ENCODE measurements at regions not wholly inside any gene's neighbourhood (a gene's known extent, or its start where the extent isn't known, plus 50 kb on each side); places are given as distances from the start of the nearest gene placed in this dataset.

GRCh38 chr5:35457912-35458823 lies 159.5 kb upstream of the SPEF2 start:
- TF ChIP-seq FOXP2 (optimal IDR thresholded peaks at IDR 0.05; ENCODE audit: control extremely low read depth, extremely low read length, insufficient read depth) (no peak), EZH2 (IDR thresholded peaks at IDR 0.05) (no peak), POLR2AphosphoS5 (IDR thresholded peaks at IDR 0.05; ENCODE audit: borderline replicate concordance, low read depth, low read length) (no peak)
- no peak overlapping the region for H3K27ac ChIP-seq
- H3K4me3 ChIP-seq = no peak overlapping the region
- DNase-seq (ENCODE audit: low read depth, low spot score) = no peak
- H3K9ac ChIP-seq (ENCODE audit: insufficient read length) = no peak overlapping the region
- H3K36me3 ChIP-seq (ENCODE audit: insufficient read depth, low read length) = no peaks in the 10 kb centered on the region
- no peaks in the 10 kb centered on the region for H3K9me3 ChIP-seq (ENCODE audit: low read depth, low read length)

- Histone ChIP-seq H3K27ac (no peak overlapping the region), H3K9ac (ENCODE audit: insufficient read length) (no peak overlapping the region), H3K9me3 (ENCODE audit: low read depth, low read length) (no peaks in the 10 kb centered on the region), H3K36me3 (ENCODE audit: insufficient read depth, low read length) (no peaks in the 10 kb centered on the region), H3K4me3 (no peak overlapping the region)
- no peak for DNase-seq (ENCODE audit: low read depth, low spot score)
- TF ChIP-seq FOXP2 (optimal IDR thresholded peaks at IDR 0.05; ENCODE audit: control extremely low read depth, extremely low read length, insufficient read depth) (no peak), EZH2 (IDR thresholded peaks at IDR 0.05) (no peak)
Observed at GRCh38 chr5:35456506-35456905, 161.2 kb upstream of the SPEF2 start.

- Histone ChIP-seq H3K4me3 (no peak overlapping the region), H3K27ac (no peak overlapping the region), H3K36me3 (ENCODE audit: insufficient read depth, low read length) (no peaks in the 10 kb centered on the region), H3K9me3 (ENCODE audit: low read depth, low read length) (no peaks in the 10 kb centered on the region), H3K9ac (ENCODE audit: insufficient read length) (no peak overlapping the region)
- DNase-seq (ENCODE audit: low read depth, low spot score) = no peak
- no peak for TF ChIP-seq FOXP2 (optimal IDR thresholded peaks at IDR 0.05; ENCODE audit: control extremely low read depth, extremely low read length, insufficient read depth)
- no peak for TF ChIP-seq POLR2AphosphoS5 (IDR thresholded peaks at IDR 0.05; ENCODE audit: borderline replicate concordance, low read depth, low read length)
- TF ChIP-seq EZH2 (IDR thresholded peaks at IDR 0.05) = no peak
Observed at GRCh38 chr5:35454011-35454525, 163.6 kb upstream of the SPEF2 start.

GRCh38 chr5:35443803-35444595 lies 173.7 kb upstream of the SPEF2 start:
- DNase-seq (ENCODE audit: low read depth, low spot score) = no peak
- no peak overlapping the region for H3K4me3 ChIP-seq

GRCh38 chr5:35442885-35443639 lies 174.6 kb upstream of the SPEF2 start:
- Histone ChIP-seq H3K9me3 (ENCODE audit: low read depth, low read length) (no peaks in the 10 kb centered on the region), H3K36me3 (ENCODE audit: insufficient read depth, low read length) (no peaks in the 10 kb centered on the region), H3K27ac (no peak overlapping the region), H3K9ac (ENCODE audit: insufficient read length) (no peak overlapping the region), H3K4me3 (no peak overlapping the region)
- no peak for TF ChIP-seq POLR2AphosphoS5 (IDR thresholded peaks at IDR 0.05; ENCODE audit: borderline replicate concordance, low read depth, low read length)
- TF ChIP-seq FOXP2 (optimal IDR thresholded peaks at IDR 0.05; ENCODE audit: control extremely low read depth, extremely low read length, insufficient read depth) = no peak
- no peak for TF ChIP-seq EZH2 (IDR thresholded peaks at IDR 0.05)
- DNase-seq (ENCODE audit: low read depth, low spot score) = no peak

More at GRCh38 chr5:35443803-35444595, 173.7 kb upstream of the SPEF2 start:
- Histone ChIP-seq H3K9me3 (ENCODE audit: low read depth, low read length) (no peaks in the 10 kb centered on the region), H3K27ac (no peak overlapping the region), H3K9ac (ENCODE audit: insufficient read length) (no peak overlapping the region), H3K36me3 (ENCODE audit: insufficient read depth, low read length) (no peaks in the 10 kb centered on the region)
- TF ChIP-seq FOXP2 (optimal IDR thresholded peaks at IDR 0.05; ENCODE audit: control extremely low read depth, extremely low read length, insufficient read depth) (no peak), EZH2 (IDR thresholded peaks at IDR 0.05) (no peak), POLR2AphosphoS5 (IDR thresholded peaks at IDR 0.05; ENCODE audit: borderline replicate concordance, low read depth, low read length) (no peak)

- no peaks in the 10 kb centered on the region for H3K36me3 ChIP-seq (ENCODE audit: insufficient read depth, low read length)
- DNase-seq (ENCODE audit: low read depth, low spot score) = no peak
- TF ChIP-seq POLR2AphosphoS5 (IDR thresholded peaks at IDR 0.05; ENCODE audit: borderline replicate concordance, low read depth, low read length) = no peak
- TF ChIP-seq FOXP2 (optimal IDR thresholded peaks at IDR 0.05; ENCODE audit: control extremely low read depth, extremely low read length, insufficient read depth) = no peak
- no peak for TF ChIP-seq EZH2 (IDR thresholded peaks at IDR 0.05)
- H3K4me3 ChIP-seq = no peak overlapping the region
- H3K9ac ChIP-seq (ENCODE audit: insufficient read length) = no peak overlapping the region
- no peak overlapping the region for H3K27ac ChIP-seq
- no peaks in the 10 kb centered on the region for H3K9me3 ChIP-seq (ENCODE audit: low read depth, low read length)
Observed at GRCh38 chr5:35440409-35440808, 177.3 kb upstream of the SPEF2 start.

- Histone ChIP-seq H3K4me3 (no peak overlapping the region), H3K27ac (no peak overlapping the region), H3K9ac (ENCODE audit: insufficient read length) (no peak overlapping the region), H3K36me3 (ENCODE audit: insufficient read depth, low read length) (no peaks in the 10 kb centered on the region), H3K9me3 (ENCODE audit: low read depth, low read length) (no peaks in the 10 kb centered on the region)
- TF ChIP-seq EZH2 (IDR thresholded peaks at IDR 0.05) (no peak), FOXP2 (optimal IDR thresholded peaks at IDR 0.05; ENCODE audit: control extremely low read depth, extremely low read length, insufficient read depth) (no peak), POLR2AphosphoS5 (IDR thresholded peaks at IDR 0.05; ENCODE audit: borderline replicate concordance, low read depth, low read length) (no peak)
- DNase-seq (ENCODE audit: low read depth, low spot score) = no peak
Observed at GRCh38 chr5:35438786-35439185, 178.9 kb upstream of the SPEF2 start.
